ENCODE measurements at regions not wholly inside any gene's neighbourhood (a gene's known extent, or its start where the extent isn't known, plus 50 kb on each side); places are given as distances from the start of the nearest gene placed in this dataset.

GRCh38 chr6:148104131-148104530 is 238.5 kb upstream of the SASH1 start:
- no peak for TF ChIP-seq POLR2A (IDR thresholded peaks at IDR 0.05; ENCODE audit: low read length)
- no peak for TF ChIP-seq GATA1 (IDR thresholded peaks at IDR 0.05; ENCODE audit: low read depth, low read length)
